DND-41 (cell line): ENCODE measurements at regions not wholly inside any gene's neighbourhood (a gene's known extent, or its start where the extent isn't known, plus 50 kb on each side); places are given as distances from the start of the nearest gene placed in this dataset.

Experiments used
- ATAC-seq: fragments of 200-7000 bp; cut with Tn5 transposase; 3 replicates; pipeline ENCODE4 v1.9.1; 2021; ENCODE audit warnings: low read depth; ENCODE audit not compliant: insufficient read depth
- DNase-seq: peaks from one replicate; pipeline ENCODE4 v3.0.0-alpha.2; 2020
- H2AFZ ChIP-seq: 2 replicates; pipeline ENCODE4 v1.6.0; 2012; ENCODE audit warnings: low read depth, low read length
- H3K27ac ChIP-seq: 2 replicates; pipeline ENCODE4 v1.5.1; 2012; ENCODE audit warnings: low read length, inconsistent platforms
- H3K27me3 ChIP-seq: fragments of 200-600 bp; sonication (generic); 2 replicates; pipeline ENCODE4 v1.6.0; 2012; ENCODE audit warnings: low read length, mild to moderate bottlenecking, inconsistent platforms; ENCODE audit not compliant: insufficient read depth, poor library complexity
- H3K36me3 ChIP-seq: 2 replicates; pipeline ENCODE4 v1.5.1; 2012; ENCODE audit warnings: low read length, inconsistent platforms; ENCODE audit not compliant: insufficient read depth
- H3K4me1 ChIP-seq: 2 replicates; pipeline ENCODE4 v1.5.1; 2012; ENCODE audit warnings: mild to moderate bottlenecking, low read length; ENCODE audit not compliant: insufficient read depth
- H3K4me2 ChIP-seq: 2 replicates; pipeline ENCODE4 v1.6.0; 2012; ENCODE audit warnings: mild to moderate bottlenecking, moderate library complexity, low read length, inconsistent platforms; ENCODE audit not compliant: insufficient read depth
- H3K4me3 ChIP-seq, 2 experiments: fragments of 200-600 bp in 1 of 2; shearing (Covaris generic) in 1 of 2; 2 replicates each; pipeline ENCODE4 v1.5.1; 2012 to 2016; ENCODE audit warnings: inconsistent platforms in 2 of 2, low read length in 2 of 2, mild to moderate bottlenecking in 2 of 2, low read depth in 1 of 2, moderate library complexity in 1 of 2
- H3K79me2 ChIP-seq: 2 replicates; pipeline ENCODE4 v1.6.0; 2012; ENCODE audit warnings: low read length, inconsistent platforms; ENCODE audit not compliant: insufficient read depth
- H3K9ac ChIP-seq: 2 replicates; pipeline ENCODE4 v1.6.0; 2012; ENCODE audit warnings: low read depth, mild to moderate bottlenecking, inconsistent platforms, low read length, moderate library complexity
- H3K9me3 ChIP-seq: 2 replicates; pipeline ENCODE4 v1.5.1; 2012; ENCODE audit warnings: low read length, moderate library complexity, mild to moderate bottlenecking, inconsistent platforms; ENCODE audit not compliant: insufficient read depth, severe bottlenecking
- H4K20me1 ChIP-seq: 2 replicates; pipeline ENCODE4 v1.6.0; 2012; ENCODE audit warnings: low read length; ENCODE audit not compliant: insufficient read depth
- EZH2 ChIP-seq: IDR thresholded peaks from 3 replicates; pipeline ENCODE4 v1.6.1; 2012; ENCODE audit warnings: borderline replicate concordance, low read depth, mild to moderate bottlenecking, moderate library complexity, low read length, inconsistent platforms; ENCODE audit not compliant: severe bottlenecking
- TF ChIP-seq, protein P1 (sequence below): IDR thresholded peaks from 2 replicates; pipeline ENCODE4 v1.5.1; 2012; ENCODE audit warnings: borderline replicate concordance, low read length, moderate library complexity, mild to moderate bottlenecking; ENCODE audit not compliant: poor library complexity, severe bottlenecking; ENCODE audit errors: extremely low read depth

DNA sequence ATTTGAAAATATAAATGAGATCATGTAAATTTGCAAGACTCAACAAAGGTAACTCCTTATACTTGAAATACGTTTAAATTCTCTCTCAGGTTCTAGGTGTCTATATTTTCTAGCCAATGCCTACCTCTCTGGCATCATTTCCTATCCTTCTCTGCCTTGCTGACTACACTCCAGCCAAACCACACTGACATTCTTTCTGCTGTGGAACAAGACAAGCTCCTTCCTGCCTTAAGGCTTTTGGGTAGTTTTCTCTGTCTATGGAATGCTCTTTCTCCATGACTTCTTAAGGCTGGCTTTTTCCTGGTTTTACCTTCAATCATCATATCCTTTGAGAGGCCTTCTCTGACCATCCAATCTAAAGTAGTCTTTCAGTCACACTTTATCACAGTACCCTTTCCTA lies 201.0 kb downstream of the SPRY1 start:
- TF ChIP-seq EZH2, result no peak
- TF ChIP-seq, protein P1, sequence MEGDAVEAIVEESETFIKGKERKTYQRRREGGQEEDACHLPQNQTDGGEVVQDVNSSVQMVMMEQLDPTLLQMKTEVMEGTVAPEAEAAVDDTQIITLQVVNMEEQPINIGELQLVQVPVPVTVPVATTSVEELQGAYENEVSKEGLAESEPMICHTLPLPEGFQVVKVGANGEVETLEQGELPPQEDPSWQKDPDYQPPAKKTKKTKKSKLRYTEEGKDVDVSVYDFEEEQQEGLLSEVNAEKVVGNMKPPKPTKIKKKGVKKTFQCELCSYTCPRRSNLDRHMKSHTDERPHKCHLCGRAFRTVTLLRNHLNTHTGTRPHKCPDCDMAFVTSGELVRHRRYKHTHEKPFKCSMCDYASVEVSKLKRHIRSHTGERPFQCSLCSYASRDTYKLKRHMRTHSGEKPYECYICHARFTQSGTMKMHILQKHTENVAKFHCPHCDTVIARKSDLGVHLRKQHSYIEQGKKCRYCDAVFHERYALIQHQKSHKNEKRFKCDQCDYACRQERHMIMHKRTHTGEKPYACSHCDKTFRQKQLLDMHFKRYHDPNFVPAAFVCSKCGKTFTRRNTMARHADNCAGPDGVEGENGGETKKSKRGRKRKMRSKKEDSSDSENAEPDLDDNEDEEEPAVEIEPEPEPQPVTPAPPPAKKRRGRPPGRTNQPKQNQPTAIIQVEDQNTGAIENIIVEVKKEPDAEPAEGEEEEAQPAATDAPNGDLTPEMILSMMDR, result no peak
- no peaks in the 10 kb centered on the region for H3K27me3 ChIP-seq
- no peaks in the 10 kb centered on the region for H4K20me1 ChIP-seq
- H3K4me2 ChIP-seq, result no peak overlapping the region
- no peak for ATAC-seq
- H3K27ac ChIP-seq, result no peak overlapping the region
- H3K79me2 ChIP-seq, result no peaks in the 10 kb centered on the region
- H3K4me3 ChIP-seq, result no peak overlapping the region
- no peak for DNase-seq
- H3K9me3 ChIP-seq, result no peaks in the 10 kb centered on the region
- peaks cover 30% of the 10 kb centered on the region for H3K4me1 ChIP-seq
- H2AFZ ChIP-seq, result peak overlapping the region; percentile 40; the same call in 1 of the 2 replicates
- H3K9ac ChIP-seq, result no peak overlapping the region
- H3K36me3 ChIP-seq, result no peaks in the 10 kb centered on the region

DNA sequence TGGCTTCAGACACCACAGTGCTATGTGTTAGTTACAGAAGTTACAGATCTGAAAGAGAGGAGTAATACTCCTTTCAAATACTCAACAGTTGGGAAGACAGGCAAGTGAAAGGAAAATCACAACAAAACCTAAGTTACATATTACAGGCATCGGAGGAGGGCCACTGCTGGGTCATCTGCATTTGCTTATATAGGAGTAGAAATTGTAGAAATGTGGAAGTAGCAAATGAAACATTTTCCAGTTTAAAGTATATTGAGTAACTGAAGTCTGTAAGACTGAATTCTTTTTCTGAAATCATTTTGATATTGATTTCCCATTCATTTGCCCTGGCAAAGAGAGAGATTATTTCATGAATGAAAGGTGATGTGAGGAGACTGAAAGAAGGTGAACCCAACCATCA lies 201.7 kb downstream of the SPRY1 start:
- H3K79me2 ChIP-seq, result no peaks in the 10 kb centered on the region
- H4K20me1 ChIP-seq, result no peaks in the 10 kb centered on the region
- H3K27me3 ChIP-seq, result no peaks in the 10 kb centered on the region
- H3K4me2 ChIP-seq, result no peak overlapping the region
- H3K4me3 ChIP-seq, result no peak overlapping the region
- TF ChIP-seq, protein P1, result no peak
- TF ChIP-seq EZH2, result no peak
- no peak for ATAC-seq
- H3K9ac ChIP-seq, result no peak overlapping the region
- H3K9me3 ChIP-seq, result no peaks in the 10 kb centered on the region
- no peaks in the 10 kb centered on the region for H3K36me3 ChIP-seq
- DNase-seq, result no peak
- peaks cover 37% of the 10 kb centered on the region for H3K4me1 ChIP-seq
- H2AFZ ChIP-seq, result no peak overlapping the region; the same call in 1 of the 2 replicates
- H3K27ac ChIP-seq, result no peak overlapping the region

DNA sequence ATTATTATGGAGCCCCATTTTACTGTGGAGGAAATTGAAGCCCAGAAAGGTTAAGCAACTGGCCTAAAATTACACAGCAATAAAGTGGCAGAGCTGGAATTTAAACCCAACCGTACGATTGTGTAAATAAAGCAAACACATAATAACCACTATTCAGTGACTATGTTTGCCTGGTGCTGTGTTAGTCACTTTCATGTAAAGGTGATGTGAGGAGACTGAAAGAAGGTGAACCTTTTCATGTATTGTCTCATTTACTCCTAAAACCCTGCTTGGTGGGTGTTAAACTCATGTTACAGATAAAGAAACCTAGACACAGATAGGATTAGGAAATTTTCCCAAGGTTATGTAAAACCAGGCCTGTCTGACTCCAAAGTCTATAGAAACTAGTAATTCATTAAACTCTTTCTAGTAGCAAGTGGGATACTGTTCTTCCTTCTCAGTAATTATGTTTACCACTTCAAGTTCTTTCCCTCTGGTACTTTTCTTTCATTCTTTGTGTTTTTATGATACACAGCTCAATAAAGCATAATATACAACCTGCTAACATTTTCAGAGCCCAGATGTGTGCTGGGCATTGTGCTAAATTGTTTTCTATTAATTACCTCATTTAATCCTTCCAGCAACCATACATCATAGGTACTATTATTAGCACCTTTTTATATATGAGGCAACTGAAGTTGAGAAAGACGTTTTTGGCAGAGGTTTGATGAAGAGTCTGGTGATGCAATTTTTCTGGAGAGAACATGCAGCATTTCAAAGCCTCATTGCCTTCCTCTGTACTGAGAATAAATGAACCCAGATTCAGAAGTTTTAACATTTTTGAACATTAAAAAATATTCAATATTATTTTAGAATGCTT lies 202.7 kb downstream of the SPRY1 start:
- no peak for DNase-seq
- no peak overlapping the region for H3K4me3 ChIP-seq
- peak overlapping the region; percentile 61; the same call in 1 of the 2 replicates for H3K4me2 ChIP-seq
- H3K4me1 ChIP-seq, result peaks cover 39% of the 10 kb centered on the region
- H4K20me1 ChIP-seq, result no peaks in the 10 kb centered on the region
- H3K36me3 ChIP-seq, result no peaks in the 10 kb centered on the region
- peak overlapping the region; percentile 18; the same call in 1 of the 2 replicates for H3K9ac ChIP-seq
- ATAC-seq, result peak; percentile 19
- peak overlapping the region; percentile 57 for H2AFZ ChIP-seq
- H3K9me3 ChIP-seq, result no peaks in the 10 kb centered on the region
- H3K79me2 ChIP-seq, result no peaks in the 10 kb centered on the region
- peak overlapping the region; percentile 82 for H3K27ac ChIP-seq
- TF ChIP-seq, protein P1, result no peak
- no peak for TF ChIP-seq EZH2
- H3K27me3 ChIP-seq, result no peaks in the 10 kb centered on the region
